NCI-H460 (cell line): ENCODE measurements at regions not wholly inside any gene's neighbourhood (a gene's known extent, or its start where the extent isn't known, plus 50 kb on each side); places are given as distances from the start of the nearest gene placed in this dataset.

Experiments
- DNase-seq: peaks from one replicate; pipeline ENCODE4 v3.0.0-alpha.2; 2016; ENCODE audit warnings: low read depth; ENCODE audit errors: extremely low read depth

- no peak for DNase-seq
Measured at GRCh38 chr7:115153176-115153575, 231.3 kb downstream of the MDFIC start.

DNA sequence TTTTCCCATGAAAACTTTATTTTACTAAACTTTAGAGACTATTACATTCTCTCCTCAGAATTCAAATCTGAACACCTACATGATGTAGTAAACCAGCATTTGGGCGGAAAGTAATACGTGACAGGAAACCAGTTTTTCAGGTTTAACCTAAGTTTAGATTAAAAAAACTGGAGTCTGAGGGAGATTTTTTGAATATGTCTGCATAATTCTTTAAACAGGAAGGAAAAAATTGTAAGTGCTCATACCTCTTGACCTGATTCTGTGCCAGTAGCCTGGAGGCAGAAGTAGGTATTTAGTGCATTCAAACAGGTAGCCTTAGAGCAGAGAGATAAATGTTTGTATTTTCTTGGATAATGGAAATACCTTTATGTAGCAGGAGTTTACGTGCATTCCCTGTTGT lies 224.3 kb downstream of the MDFIC start:
- DNase-seq: no peak

DNA sequence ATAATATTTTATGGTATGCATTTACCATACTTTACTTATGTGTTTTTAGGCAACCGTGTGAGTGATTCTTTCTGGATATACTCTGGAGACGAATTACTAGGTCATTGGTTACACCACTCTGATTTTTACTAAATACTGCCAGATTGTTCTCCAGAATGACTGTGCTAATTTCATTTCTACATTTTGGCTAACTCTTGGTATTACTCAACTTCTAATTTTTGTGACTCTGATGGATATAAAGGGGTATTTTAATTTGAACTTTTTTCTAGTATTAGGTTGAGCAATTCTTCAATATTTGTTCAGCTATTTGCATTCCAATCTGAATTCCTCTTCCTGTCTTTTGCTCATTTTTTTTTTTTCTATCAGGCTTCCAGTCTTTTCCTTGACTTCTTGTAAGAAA lies 223.6 kb downstream of the MDFIC start:
- no peak for DNase-seq

GRCh38 chr7:115137816-115138215 lies 215.9 kb downstream of the MDFIC start:
- DNase-seq: no peak

DNA sequence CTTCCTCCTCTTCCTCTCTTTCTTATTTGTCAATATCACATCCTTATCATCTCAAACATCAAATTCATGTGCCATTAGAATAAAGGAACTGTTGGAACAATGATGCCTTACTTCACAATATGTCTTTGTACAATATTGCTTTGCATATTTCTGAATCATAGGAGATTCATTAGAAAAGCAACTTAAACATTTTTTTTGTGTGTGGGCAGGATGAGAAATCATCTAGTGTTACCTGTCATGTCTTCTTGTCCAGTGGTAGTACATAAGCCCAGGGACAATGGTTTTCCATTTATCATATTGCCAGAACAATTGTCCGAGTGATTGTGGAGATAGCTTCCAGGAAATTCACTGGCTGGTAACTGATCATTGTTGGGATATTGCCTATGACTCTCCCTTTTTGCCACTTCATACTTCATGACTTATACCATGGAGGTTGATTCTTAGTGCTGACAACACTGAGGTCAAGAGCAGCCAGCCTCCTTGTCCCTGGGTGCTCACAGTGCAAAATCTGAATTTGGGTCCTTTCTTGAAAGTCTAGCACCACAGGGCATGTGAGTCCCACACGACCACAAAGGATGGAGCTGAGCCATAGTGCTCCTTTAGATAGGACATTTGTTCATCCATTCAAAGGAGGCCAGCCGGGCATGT lies 215.0 kb downstream of the MDFIC start:
- no peak for DNase-seq

DNA sequence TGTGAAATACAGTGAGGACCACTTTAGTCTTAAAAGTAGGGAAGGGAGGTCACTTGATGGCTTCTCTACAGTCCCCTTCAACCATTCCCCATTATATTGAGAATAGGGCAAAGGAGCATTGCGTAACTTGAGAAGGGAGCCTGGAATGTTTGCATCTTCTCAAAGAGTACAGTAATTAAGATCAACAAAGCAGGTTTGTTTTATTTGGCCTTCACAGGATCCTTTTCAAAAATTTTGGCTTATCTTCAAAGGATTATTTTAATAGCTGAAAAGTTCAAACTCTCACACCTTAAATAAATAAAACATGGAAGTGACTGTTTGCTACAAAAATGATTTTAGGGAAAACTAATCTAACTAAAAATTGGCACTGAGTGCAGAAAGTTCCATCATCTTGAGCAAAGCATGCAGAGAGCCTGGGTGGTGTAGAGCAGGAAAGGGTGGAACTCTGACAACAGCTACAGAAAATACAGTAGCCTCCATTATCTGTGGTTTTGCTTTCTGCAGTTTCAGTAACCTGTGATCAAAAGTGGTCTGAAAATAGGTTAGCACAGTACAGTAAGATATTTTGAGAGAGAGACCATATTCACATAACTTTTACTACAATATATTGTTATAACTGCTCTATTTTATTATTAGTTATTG lies 214.0 kb downstream of the MDFIC start:
- no peak for DNase-seq

- no peak for DNase-seq
Measured at GRCh38 chr7:115135146-115135545, 213.3 kb downstream of the MDFIC start.

GRCh38 chr7:115133248-115133647 lies 211.4 kb downstream of the MDFIC start:
- DNase-seq: no peak

- no peak for DNase-seq
Measured at GRCh38 chr7:115132096-115132495, 210.2 kb downstream of the MDFIC start.

DNA sequence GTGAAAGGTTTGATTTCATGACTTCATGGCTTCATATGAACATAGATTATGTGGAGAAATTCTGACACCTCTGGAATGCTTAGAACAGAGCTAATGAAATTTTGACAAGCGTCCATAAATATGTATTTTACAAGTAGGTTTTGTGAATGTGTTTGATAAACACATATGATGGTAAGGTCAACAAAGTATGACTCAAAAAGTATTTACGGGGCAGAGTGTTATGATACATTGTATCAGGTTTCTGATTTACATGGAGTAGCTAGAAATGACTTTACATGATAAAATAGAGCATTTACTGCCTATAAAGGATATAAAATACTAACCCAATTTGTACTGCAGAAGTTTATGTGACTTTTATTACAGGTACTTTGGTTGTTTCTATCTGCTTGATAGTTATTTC lies 206.3 kb downstream of the MDFIC start:
- DNase-seq: no peak

GRCh38 chr7:115127399-115128021 lies 205.6 kb downstream of the MDFIC start:
- DNase-seq: no peak

GRCh38 chr7:115125750-115126149 lies 203.9 kb downstream of the MDFIC start:
- DNase-seq: no peak

DNA sequence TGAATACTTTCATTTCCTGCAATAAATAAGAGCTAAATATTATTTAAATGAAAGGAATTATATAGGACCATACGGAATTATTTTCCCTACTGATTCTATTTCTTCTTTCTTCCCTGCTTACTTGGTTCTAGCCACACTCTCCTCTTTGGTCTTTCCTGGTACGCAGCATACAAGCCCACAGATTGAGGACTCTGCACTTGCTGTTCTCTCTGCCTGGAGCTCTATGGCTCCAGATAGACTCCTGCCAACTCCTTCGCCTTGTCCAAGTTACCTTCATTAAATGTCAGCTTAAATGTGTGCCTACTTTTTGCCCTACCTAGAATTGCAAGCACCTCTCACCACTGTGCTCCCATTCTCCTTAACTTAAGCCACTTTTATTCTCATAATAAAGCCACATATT lies 203.4 kb downstream of the MDFIC start:
- DNase-seq: no peak

GRCh38 chr7:115124409-115124939 lies 202.6 kb downstream of the MDFIC start:
- no peak for DNase-seq

- no peak for DNase-seq
Measured at GRCh38 chr7:115123441-115123840, 201.5 kb downstream of the MDFIC start.

GRCh38 chr7:115122388-115122787 lies 200.5 kb downstream of the MDFIC start:
- no peak for DNase-seq

DNA sequence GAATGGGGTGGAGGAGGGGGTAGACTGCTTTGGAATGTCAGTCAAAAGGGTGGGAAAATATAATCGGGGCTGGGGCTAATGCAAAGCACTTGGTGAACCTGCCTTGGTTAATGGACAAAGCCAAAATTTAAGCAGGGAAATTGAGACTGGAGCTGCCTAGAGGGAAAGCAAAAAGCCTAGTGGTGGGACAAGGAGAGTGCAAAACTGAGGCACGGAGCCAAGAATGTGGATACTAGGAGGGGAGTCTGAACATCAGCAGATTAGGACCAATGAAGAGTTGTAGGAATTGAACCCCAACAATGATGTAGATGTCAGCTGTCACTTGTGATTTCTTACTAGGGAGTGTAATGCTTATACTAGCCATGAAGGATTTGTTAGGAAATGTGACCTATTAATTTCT lies 195.9 kb downstream of the MDFIC start:
- DNase-seq: no peak

DNA sequence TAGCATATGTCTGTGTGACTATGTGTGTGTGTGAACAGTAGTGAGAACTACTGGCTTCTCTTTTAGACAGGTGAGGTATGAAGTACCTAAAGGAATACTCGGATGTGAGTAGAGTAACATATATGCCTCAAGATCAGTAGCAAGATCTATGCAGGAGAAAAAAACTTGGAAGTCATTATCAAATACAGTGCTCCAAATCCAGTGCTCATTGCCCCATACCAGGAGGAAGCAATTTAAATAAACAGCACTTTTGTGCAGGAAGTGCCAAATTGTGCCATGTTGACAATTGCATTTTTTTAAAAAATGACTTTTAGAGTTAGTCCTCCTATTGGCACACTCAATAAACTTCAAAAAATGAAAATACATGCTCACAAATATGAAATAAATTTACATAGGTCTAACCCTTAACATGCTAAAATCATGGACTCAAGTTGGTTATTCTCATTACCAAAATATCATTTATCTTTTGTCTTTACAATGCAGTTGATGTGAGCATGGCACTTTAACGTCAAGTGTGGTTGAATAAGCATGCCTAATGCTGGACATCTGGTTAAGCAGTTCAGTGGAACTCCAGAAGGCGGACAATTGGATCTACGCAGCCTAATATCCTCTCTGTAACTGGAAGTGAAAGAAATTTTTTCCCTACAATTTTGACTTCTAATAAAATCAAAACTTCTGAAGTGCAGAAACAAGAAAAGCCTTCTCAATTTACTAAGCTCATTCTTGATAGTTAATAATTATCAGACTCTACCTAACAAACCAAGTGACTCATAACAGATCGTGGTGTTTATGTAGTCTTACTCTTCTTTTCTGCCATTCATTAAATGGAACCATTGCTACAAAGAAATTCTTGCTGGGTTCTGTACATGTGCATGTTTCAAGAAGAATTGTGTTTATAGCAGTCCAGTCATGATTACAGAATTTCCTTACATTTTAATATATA lies 195.2 kb downstream of the MDFIC start:
- DNase-seq: no peak

DNA sequence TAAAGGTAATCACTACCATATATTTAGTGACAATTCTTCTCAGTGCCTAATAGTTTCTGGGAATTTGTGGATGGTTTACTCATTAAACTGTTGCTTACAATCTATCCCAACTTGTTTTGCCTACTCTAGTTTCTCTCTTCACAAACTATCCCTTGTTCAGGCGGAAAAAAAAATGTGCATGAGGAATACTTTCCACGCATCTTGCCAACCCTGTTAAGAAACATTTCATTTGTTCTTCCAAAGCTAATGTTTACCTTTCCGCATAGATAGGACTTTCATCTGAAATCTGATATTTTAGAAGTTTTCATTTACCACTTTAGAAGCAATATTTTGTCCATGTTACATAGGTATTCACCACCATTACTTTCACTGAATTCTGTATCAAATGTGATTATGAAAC lies 191.9 kb downstream of the MDFIC start:
- DNase-seq: no peak

DNA sequence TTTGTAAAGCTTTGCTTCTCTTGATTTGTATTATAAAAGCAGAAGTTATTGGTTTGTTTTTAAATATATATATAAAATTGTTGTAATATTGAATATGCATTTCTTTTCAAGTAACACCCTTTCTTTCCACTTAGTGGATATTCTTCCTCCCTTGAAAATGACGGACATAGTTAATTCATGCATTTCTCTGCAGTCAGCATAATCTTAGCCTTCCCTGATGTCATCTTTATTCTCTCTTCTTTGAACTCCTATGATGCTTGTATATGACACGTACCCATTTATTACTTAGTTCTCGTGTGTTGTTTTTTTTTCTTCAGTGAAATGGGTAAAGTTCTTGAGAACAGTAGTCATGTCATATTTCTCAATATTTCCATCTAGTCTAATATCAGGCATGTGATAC lies 191.2 kb downstream of the MDFIC start:
- DNase-seq: no peak

GRCh38 chr7:115110523-115110922 lies 188.6 kb downstream of the MDFIC start:
- DNase-seq: no peak
